TTC549 (cell line): ENCODE measurements at regions not wholly inside any gene's neighbourhood (a gene's known extent, or its start where the extent isn't known, plus 50 kb on each side); places are given as distances from the start of the nearest gene placed in this dataset.

Experiments used
- FAIRE-seq: peaks from 2 replicates; lab custom pipeline; 2012; peaks lifted over from hg19 to GRCh38; lab: Jason Lieb, UNC

DNA sequence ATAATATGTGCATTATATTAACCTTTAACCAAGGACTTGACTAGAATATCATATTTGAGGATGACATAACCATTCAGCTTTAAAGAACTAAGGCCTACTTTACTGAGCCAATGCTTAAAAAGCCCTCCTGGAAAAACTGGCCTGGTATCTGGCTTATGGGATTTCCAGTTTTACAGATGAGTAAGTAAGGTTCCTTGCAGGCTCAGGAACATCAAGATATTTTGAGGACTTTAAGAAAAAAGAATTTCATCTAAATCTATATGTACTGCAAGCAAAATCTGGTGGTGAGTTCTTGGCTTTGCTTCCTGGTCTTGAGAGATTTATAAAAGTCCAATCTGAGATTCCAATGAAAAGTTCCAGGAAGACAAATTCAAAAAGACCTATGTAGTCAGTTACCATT, 417.0 kb upstream of the NRXN1 start:
- no peak for FAIRE-seq

DNA sequence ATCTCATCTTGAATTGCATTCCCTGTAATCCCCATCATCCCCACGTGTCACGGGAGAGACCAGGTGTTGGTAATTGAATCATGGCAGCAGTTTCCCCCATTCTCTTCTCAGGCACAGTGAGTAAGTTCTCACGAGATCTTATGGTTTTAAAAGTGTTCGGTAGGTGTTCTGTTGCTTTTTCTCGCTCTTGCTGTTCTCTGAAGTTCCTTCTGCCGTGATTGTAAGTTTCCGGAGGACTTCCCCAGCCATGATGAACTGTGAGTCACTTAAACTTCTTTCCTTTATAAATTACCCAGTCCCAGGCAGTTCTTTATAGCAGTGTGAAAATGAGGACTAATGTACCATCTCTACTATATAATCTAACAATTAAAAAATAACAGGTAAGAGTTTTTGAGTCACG, 409.9 kb upstream of the NRXN1 start:
- no peak for FAIRE-seq

DNA sequence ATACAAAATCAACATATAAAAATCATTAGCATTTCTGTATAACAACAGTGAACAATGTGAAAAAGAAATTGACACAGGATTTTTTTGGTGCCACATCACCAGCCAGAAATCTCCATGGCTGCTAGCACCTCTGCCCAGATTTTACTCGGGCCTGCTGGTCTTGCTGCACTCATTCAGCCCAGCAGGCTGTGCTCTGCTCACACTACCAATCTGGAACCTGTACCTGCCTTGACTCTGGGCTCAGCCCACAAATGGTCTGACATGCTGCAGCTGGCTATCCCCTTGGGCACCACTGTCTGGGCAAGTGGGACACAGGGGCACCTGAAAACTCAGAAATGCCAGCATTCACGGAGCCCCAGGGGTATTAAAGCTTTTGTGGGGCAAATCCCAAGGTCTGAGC, 392.5 kb upstream of the NRXN1 start:
- no peak for FAIRE-seq

DNA sequence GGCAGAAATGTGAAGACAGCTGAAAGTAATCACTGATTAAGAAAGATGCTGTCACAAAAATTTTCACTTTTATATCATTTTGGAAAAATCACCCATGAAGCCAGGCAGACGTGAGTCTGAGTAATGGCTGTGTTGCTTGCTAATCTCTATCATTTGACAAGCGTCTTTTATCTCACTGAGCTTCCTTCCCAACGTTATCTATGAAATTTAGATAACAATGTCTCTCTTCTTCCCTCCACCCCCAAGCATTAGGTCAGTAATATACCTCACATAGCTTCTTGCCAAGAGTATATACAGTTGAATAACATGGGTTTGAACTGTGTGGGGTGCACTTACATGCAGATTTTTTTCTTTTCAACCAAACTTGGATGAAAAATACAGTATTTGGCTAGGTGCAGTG, 388.6 kb upstream of the NRXN1 start:
- no peak for FAIRE-seq

DNA sequence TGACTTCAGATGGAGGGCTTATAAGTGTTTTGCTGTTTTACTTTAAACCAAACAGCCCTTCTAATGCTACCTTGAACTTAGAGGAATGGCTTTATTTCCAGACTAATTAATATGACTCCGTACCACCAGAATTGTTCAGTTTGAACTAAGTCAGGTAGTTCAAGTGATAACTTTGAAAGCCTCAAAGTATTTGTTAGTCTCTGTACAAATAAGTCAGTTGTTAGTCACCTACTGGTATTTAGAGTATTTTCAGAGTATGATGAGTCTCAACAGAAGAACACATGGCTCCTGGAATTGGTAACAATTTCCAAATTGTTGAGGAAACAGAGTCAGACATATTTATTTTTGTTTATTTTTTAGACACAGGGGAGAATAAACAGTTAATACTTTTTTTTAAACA, 381.8 kb upstream of the NRXN1 start:
- FAIRE-seq: no peak

DNA sequence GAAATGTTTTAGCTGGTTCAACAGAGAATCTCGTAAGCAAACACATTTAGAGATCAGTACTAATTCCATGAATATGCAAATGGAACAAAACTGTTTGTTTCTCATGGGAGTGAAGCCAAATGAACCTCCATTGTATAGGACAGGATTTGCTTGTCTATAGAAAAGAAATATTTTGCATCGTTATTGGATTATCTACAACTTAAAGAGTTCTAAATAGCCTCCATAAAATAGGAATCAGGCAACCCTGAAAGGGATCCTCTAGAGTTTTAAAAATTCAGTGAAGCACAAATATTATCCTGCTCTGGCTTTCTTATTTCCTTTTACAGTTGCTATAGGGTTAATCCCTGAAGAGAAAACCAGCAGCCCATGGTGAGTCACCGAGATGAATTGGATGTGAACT, 378.4 kb upstream of the NRXN1 start:
- FAIRE-seq: no peak

DNA sequence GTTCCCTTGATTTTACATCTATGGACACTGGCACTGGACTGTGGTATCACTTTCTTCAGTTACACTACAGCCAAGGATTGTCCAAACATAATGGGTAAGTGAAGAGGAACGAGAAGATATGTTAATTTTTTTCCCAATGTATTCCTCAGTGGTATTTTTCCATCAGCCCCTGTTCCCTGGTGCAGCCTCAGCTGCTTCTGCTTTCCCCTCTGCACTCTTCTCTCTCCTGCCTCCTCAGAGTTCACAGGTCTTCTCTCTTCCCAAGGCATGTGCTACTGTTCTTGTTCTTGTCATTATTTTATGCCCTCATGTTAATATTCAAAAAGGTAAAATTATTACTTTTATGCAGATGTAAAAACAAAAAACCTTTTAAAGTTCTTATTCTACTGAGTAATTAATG, 378.0 kb upstream of the NRXN1 start:
- FAIRE-seq: no peak

DNA sequence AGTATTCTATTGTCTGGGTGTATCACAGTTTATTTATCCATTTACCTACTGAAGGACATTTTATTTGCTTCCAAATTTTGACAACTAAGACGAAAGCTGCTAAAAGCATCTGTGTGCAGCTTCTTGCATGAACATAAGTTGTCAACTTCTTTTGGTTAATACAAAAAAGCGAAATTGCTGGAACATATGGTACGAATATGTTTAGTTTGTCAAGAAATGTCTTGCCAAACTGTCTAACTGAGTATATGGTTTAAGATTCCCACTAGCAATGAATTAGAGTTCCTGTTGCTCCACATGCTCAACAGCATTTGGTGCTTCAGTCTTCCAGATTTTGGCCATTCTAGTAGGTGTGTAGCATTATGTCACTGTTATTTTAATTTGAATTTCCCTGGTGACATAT, 372.3 kb upstream of the NRXN1 start:
- no peak for FAIRE-seq

DNA sequence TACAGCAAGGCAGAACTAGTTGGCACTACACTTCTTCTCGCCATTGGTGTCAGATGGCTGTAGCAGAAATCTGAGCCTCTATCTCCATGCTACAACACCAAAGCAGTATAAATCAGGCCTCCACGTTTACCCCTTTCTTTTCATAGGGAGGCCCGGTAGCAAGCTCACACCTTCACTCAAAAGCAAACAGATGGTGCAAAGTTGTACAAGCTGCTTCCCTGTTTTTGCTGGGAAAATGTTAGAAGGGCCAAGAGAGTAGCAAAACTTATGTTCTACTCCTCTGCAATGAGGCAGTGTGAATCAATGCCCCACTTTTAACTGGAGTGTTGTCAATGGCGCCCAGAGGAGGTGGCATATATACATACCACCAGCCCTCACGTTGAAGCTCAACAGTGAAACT, 369.6 kb upstream of the NRXN1 start:
- no peak for FAIRE-seq

DNA sequence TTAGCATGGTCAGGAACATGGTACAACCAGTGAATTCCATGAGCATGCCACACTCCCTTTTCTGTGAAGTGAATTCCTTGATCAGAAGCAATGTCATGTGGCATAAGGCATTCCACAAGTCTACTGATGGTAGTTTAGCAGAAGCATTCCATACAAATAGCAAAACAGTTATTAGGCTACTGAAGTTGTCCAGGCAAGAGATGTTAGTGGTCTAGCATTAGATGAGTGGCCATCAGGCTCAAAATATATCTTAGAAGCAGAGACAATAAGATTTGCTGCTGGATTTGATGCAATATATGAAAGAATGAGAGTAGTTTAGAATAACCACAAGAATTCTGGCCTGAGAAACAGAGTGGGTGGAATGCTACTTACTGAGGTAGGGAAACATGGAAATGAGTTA, 355.3 kb upstream of the NRXN1 start:
- no peak for FAIRE-seq

DNA sequence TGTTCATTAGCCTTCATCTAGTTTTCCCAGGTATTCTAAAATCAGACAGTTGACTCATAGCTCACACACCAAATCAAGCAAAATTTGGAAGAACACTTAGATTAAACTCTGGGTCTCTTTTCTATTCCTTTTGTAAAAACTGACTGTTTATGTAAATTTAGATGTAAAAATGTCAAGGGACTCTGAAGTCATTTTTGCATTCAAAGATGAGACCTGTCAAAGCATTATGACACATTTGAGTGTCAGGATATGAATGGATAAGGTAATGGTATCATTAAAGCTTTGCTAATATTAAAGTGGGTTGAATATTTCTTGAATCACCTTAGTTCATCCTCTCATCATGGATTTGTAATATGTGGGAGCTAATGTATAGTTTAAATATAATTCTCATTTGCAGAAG, 348.1 kb upstream of the NRXN1 start:
- FAIRE-seq: no peak

DNA sequence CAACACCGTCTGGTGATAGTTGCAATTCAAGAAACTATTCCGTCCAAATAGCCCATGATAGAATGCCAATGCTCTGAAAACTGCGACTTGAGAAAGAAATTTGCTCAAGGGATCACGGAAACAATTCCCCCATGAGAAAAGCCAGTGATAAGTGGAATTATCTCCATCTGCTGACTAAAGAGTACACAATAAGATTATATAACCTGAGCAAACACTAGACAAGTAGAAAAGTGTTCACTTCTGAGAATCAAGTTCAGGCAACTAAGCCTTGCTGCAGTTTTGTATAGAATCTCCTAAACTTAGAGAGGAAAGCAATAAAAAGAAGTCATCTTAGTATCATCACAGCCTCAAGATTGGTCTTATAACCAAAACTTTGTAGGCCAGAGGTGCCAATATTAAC, 336.3 kb upstream of the NRXN1 start:
- FAIRE-seq: no peak

DNA sequence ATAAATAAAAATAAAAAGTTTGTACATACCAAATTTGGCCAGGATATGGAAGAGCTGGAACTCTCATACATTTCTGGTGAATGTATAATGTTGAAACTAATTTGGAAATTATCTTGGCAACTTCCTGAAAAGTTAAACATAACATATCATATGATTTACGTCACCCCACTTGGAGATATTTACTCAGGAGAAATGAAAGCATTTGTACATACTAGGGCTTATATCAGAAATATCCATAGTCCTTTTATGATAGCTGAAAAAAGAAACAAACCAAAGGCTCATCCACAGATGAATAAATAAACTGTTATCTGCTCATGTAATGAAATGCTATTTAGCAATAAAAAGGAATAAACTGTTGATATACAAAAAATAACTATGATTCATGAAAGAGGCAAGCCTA, 318.2 kb upstream of the NRXN1 start:
- no peak for FAIRE-seq

DNA sequence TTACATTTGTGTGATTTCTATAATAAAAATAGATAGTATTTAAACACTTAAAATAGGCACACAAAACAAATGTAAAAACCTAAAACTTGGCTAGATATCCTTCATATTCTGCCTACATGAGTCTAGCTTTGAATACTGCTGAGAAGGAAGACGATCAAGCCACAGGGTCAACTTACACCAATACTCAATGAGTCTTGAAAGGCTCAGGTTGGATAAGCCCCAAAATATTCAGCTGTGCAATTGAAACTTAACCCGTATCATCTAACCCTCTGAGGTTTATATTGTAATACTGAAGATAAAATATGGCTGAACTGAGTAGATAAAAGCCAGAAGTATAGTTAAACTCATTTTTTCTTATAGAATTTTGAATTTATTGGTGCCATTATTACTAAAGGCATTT, 313.0 kb upstream of the NRXN1 start:
- no peak for FAIRE-seq

DNA sequence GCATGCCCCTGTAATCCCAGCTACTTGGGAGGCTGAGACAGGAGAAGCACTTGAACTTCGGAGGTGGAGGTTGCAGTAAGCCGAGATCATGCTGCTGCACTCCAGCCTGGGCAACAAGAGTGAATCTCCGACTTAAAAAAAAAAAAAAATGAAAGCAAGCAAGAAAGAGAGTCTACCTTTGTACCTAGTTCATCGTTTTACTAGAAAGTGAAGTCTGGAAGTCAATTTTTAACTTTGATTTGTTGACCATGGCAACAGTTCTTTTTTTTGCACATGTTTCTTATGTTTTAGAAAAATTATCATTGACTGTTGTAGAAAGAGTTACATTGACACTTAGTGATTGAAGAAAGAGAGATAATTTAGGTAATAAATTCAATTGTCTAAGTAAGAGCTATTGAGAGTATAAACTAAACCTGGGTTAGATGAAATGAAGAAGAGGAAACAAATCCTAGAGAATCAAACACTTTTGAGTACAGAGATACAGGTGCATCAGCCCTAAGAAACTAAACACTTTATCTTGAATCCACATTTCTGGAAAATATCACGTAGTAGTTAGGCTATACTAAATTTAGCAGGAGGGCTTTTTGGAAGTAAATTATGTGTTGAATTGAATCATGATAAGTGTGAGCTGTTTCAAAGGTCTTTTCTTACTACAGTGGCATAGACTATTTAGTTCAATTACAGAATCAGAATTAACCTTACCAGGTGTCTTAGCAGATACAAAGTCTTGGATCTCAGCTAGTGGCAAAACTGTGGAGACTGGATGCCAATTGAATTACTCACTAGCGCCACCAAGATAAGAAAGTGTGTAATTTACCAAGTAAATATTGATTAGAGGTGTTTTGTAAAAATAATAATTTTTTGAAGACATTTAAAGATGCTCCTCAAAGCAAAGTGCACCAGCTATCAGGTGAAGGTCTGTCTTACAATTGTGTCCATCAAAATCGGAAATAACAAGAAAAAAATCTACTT, 303.4 kb upstream of the NRXN1 start:
- no peak for FAIRE-seq

DNA sequence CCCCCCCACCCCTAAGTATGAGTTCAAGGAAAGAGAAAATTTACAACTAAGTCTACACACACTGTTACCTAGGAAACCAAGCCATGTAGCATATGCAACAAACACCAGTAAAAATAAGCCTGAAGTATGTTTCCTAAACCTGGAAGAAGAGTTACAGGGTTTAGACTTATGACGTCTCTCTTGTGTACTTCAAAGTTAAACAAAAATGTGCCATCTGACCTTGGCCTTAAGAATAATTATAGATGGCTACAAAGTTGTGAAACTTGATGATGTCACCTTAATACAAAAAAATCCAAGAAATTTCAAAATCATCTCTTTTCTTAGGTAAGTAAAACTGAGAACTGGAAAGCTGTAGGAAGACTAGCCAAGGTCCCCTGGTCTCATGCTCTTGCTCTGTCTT, 297.6 kb upstream of the NRXN1 start:
- no peak for FAIRE-seq

DNA sequence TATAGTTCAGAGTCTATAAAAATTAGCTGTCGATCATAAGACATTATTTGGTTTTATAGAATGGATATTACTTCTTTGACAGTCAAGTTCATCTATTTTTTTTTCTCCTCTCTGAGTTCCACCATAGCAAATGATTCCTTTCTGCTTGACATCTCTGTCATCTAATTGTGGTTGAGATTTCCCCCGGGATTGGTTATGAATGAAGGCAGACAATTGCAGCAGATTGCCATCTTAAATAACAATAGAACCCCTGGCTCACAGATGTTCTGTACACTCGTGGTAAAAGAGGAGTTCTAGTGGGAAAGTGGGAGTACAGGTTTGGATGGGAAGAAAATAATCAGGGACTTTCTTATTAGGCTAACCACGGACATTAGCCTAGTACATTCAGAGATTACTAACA, 292.1 kb upstream of the NRXN1 start:
- FAIRE-seq: no peak

DNA sequence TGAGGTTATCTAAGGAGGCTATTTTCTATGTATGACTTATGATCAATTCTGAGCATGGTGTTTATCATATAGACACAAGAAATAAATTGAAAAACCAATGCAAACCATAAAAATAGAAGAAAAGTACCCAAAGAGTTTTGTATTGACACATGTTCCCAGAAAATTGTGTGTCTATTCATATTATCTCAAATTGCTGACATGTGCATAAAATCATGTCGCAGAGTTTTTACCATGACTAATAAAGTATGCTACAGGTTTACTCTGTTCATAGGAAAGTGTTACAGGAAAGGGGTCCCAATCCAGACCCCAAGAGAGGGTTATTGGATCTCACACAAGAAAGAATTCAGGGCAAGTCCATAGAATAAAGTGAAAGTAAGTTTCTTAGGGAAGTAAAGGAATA, 290.7 kb upstream of the NRXN1 start:
- no peak for FAIRE-seq

DNA sequence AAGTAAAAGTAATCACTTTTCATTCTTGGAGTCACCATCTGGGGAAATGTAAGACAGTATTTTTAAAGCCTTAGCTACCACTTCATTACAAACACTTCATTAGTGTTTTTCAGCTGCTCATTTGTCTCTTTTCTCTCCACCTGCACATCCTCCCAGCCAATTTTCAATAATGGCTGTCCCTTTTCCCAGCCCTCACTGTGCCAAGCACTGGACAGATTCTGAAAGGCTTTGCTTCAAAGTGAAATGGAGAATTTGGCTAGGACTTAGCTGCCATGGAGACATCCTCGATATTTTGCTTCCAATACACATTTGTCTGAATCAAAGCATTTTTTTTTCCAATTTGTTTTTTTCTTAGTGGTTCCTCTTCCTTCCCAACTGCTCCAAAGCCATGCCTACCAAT, 272.4 kb upstream of the NRXN1 start:
- FAIRE-seq: no peak

DNA sequence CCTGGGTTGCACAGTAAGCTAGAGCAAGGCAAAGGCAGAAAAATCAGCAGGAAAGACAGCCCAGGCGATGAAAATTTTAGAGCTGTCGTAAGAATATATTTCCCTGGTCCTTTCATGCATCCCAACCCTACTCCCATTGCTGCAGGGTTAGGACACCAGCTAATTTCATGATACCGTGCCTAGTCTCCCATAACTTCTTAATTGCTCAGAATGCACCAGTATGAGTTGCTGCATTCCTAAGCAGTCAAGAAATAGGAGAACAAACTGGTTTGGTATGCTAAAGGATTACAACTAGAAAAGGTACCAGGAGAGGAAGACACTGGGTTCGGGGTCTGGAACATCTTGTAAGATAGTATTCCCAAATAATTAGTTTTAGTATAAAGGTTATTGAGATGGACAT, 269.4 kb upstream of the NRXN1 start:
- no peak for FAIRE-seq

DNA sequence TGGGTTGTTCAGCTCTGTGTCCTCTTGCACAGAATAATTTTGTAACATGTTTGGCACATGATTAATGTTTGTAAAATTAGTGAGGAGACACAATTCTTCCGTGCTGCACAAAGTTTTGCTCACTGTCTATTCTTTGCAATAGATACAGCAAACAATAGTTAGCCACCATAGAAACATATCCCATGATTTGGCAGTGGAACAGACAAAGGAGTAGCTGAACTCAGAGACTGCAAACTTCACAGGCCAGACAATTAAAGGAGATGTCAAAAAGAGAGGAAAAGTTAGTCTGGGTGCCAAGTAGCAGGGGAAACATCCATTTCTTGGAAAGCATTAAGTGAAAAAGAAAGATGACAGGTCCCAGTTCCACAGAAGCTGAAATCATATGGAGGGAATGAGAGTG, 267.4 kb upstream of the NRXN1 start:
- FAIRE-seq: no peak

DNA sequence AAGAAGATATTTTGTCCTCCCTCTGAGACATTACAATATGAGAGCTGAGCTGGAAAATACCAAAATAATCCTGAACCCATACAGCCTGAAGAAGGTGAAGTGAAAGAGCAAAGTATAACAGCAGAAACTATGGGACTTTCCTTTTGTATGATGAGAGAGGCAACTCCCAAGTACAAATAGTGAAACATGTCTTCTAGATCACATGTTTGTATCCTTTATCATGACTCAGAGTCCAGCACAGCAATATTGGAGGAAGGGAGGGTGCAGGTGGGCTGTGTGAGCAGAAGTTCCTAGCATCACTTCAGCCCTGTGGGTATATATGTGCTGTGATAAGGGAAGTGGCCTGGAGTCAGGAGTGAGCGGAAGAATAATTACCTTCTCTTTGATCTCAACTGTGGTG, 265.6 kb upstream of the NRXN1 start:
- FAIRE-seq: no peak

DNA sequence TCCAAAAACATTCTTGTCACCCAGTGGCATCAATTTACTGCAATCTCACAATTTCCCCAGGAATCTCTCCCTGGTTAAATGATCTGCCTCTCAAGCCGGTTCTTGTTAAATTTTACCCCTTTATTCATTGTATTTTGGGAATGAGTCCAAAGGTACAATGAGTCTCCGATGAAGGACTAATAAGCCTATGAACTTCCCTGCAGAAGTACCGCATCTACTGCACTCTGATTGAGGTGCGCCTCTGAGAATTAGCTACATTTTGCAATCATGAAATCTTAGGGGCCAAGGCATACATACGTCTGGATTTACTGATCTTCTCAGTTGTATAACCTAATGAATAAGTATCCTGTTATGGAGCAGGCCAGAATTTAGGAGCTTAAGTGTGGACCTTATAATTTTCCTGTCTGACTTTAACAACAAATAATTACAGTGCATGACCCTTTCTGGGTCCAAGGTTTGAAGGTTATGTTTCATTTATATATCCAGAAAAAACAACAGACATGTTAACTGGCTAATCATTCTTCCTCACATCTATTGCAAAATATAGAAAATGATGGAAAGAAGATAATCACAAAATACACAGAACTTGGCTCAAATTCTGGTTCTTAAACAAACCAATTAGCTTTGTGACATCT, 261.8 kb upstream of the NRXN1 start:
- FAIRE-seq: no peak
